GM23338 (cell line): ENCODE measurements at regions not wholly inside any gene's neighbourhood (a gene's known extent, or its start where the extent isn't known, plus 50 kb on each side); places are given as distances from the start of the nearest gene placed in this dataset.

Experiments
- CREB1 ChIP-seq: fragments of 250-450 bp; sonication (Bioruptor Pico); IDR thresholded peaks from 2 replicates; pipeline ENCODE4 v1.5.0; 2020; ENCODE audit warnings: low read depth, mild to moderate bottlenecking, moderate library complexity
- EZH2 ChIP-seq: fragments of 200-600 bp; sonication (generic); IDR thresholded peaks from one replicate; pipeline ENCODE4 v1.8.0; 2017; ENCODE audit warnings: antibody characterized with exemption, mild to moderate bottlenecking, low read depth; ENCODE audit not compliant: unreplicated experiment
- JUNB ChIP-seq: IDR thresholded peaks from one replicate; pipeline ENCODE4 v1.6.1; 2016; ENCODE audit warnings: antibody characterized with exemption; ENCODE audit not compliant: unreplicated experiment
- POLR2AphosphoS5 ChIP-seq: IDR thresholded peaks from 2 replicates; pipeline ENCODE4 v1.6.1; 2016; ENCODE audit warnings: antibody characterized with exemption, low read depth
- REST ChIP-seq: IDR thresholded peaks from one replicate; pipeline ENCODE4 v1.6.1; 2018; ENCODE audit warnings: antibody characterized with exemption; ENCODE audit not compliant: unreplicated experiment
- STAT1 ChIP-seq: IDR thresholded peaks from one replicate; pipeline ENCODE4 v1.6.1; 2016; ENCODE audit warnings: antibody characterized with exemption; ENCODE audit not compliant: unreplicated experiment
- ZNF114 ChIP-seq: fragments of 250-450 bp; sonication (Bioruptor Pico); IDR thresholded peaks from 2 replicates; pipeline ENCODE4 v1.5.0; 2020; ENCODE audit warnings: mild to moderate bottlenecking, moderate library complexity
- ZNF331 ChIP-seq: fragments of 250-450 bp; sonication (Bioruptor Pico); IDR thresholded peaks from 2 replicates; pipeline ENCODE4 v1.5.0; 2020; ENCODE audit warnings: low read depth, mild to moderate bottlenecking, moderate library complexity
- TF ChIP-seq, protein P1 (sequence below), 2 experiments: fragments of 200-600 bp in 1 of 2; sonication (generic) in 1 of 2; conservative IDR thresholded peaks; 2 replicates each; pipeline versions ENCODE4 v1.5.1 to v1.6.1; 2016 to 2017; ENCODE audit warnings: antibody characterized with exemption in 2 of 2, low read depth in 2 of 2, mild to moderate bottlenecking in 2 of 2, moderate library complexity in 1 of 2

DNA sequence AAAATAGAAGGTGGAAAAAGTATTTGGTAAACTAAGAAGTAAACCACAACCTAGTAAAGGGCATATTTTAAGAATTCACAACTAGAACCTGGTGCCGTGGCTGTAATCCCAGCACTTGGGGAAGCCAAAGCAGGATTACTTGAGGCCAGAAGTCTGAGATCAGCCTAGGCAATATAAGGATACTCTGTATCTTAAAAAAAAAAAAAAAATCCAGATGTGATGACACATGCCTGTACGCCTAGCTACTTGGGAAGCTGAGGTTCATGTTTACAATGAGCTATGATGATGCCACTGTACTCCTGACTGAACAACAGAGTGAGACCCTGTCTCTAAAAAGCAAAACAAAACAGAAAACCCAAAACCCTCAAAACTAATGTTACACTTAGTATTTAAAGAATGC, 156.5 kb upstream of the XIST start:
- TF ChIP-seq, protein P1, sequence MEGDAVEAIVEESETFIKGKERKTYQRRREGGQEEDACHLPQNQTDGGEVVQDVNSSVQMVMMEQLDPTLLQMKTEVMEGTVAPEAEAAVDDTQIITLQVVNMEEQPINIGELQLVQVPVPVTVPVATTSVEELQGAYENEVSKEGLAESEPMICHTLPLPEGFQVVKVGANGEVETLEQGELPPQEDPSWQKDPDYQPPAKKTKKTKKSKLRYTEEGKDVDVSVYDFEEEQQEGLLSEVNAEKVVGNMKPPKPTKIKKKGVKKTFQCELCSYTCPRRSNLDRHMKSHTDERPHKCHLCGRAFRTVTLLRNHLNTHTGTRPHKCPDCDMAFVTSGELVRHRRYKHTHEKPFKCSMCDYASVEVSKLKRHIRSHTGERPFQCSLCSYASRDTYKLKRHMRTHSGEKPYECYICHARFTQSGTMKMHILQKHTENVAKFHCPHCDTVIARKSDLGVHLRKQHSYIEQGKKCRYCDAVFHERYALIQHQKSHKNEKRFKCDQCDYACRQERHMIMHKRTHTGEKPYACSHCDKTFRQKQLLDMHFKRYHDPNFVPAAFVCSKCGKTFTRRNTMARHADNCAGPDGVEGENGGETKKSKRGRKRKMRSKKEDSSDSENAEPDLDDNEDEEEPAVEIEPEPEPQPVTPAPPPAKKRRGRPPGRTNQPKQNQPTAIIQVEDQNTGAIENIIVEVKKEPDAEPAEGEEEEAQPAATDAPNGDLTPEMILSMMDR (conservative IDR thresholded peaks at IDR 0.05; ENCODE audit: low read depth in 2 of 2) = no peak
- TF ChIP-seq EZH2 (no peak), REST (no peak), POLR2AphosphoS5 (no peak), JUNB (no peak), STAT1 (no peak), ZNF331 (CRISPR knock-in tag) (no peak), ZNF114 (CRISPR knock-in tag) (no peak), CREB1 (CRISPR knock-in tag) (no peak)
